Posterior cingulate gyrus (tissue), 11 donors: ENCODE measurements at regions not wholly inside any gene's neighbourhood (a gene's known extent, or its start where the extent isn't known, plus 50 kb on each side); places are given as distances from the start of the nearest gene placed in this dataset.
"Not testable (repeated sequence)": the region's sequence is repeated elsewhere in the genome, so short reads cannot be mapped to it uniquely, and the experiment has no call there.

Experiments
- DNase-seq, 10 donors: peaks; one replicate each; pipeline versions ENCODE4 v3.0.0 to v3.0.0-alpha.2; 2020 to 2021; ENCODE audit warnings: mixed read lengths in 3 of 10
- intact Hi-C: fragments of 100-400 bp; cut with DNase I; formaldehyde crosslinking; loops from one replicate; pipeline ENCODE4 v1.15.1; 2023

- intact Hi-C loops, result no loop called here
- no peak for DNase-seq
These were observed 113.8 kb upstream of the ADO start for GRCh38 chr10:62690703-62691102.

- no peak for DNase-seq
- intact Hi-C loops, result no loop called here
These were observed 113.2 kb upstream of the ADO start for GRCh38 chr10:62691336-62691735.

- DNase-seq, result no peak
- intact Hi-C loops, result no loop called here
These were observed 112.4 kb upstream of the ADO start for GRCh38 chr10:62692085-62692484.

GRCh38 chr10:62693306-62693705, 111.2 kb upstream of the ADO start:
- intact Hi-C loops, result no loop called here
- no peak for DNase-seq

GRCh38 chr10:62694537-62695126, 109.9 kb upstream of the ADO start:
- intact Hi-C loops, result no loop called here

GRCh38 chr10:62696798-62697197, 107.7 kb upstream of the ADO start:
- DNase-seq, result no peak
- intact Hi-C loops, result no loop called here

More at GRCh38 chr10:62694537-62695126, 109.9 kb upstream of the ADO start:
- DNase-seq, result no peak

- DNase-seq, result no peak
- intact Hi-C loops, result no loop called here
These were observed 105.4 kb upstream of the ADO start for GRCh38 chr10:62699148-62699547.

- DNase-seq, intact Hi-C loops: not testable (repeated sequence)
These were observed 100.4 kb upstream of the ADO start for GRCh38 chr10:62704121-62704520.

- no peak for DNase-seq
- intact Hi-C loops, result no loop called here
These were observed 98.7 kb upstream of the ADO start for GRCh38 chr10:62705789-62706188.

GRCh38 chr10:62707810-62708209, 96.7 kb upstream of the ADO start:
- intact Hi-C loops, result no loop called here
- DNase-seq, result no peak

GRCh38 chr10:62708569-62708968, 96.0 kb upstream of the ADO start:
- no peak for DNase-seq
- intact Hi-C loops, result no loop called here

GRCh38 chr10:62709200-62709599, 95.3 kb upstream of the ADO start:
- no peak for DNase-seq
- intact Hi-C loops, result no loop called here

GRCh38 chr10:62710182-62710581, 94.3 kb upstream of the ADO start:
- intact Hi-C loops, result no loop called here
- DNase-seq, result no peak

GRCh38 chr10:62715383-62715782, 89.1 kb upstream of the ADO start:
- no peak for DNase-seq
- intact Hi-C loops, result no loop called here

GRCh38 chr10:62718585-62718984, 85.9 kb upstream of the ADO start:
- no peak for DNase-seq
- intact Hi-C loops, result no loop called here

- DNase-seq, result no peak
- intact Hi-C loops, result no loop called here
These were observed 85.5 kb upstream of the ADO start for GRCh38 chr10:62719061-62719460.

- intact Hi-C loops, result no loop called here
- no peak for DNase-seq
These were observed 82.8 kb upstream of the ADO start for GRCh38 chr10:62721687-62722086.

- DNase-seq, result no peak
- intact Hi-C loops, result no loop called here
These were observed 81.1 kb upstream of the ADO start for GRCh38 chr10:62723375-62723774.

- intact Hi-C loops, result no loop called here
These were observed 80.1 kb upstream of the ADO start for GRCh38 chr10:62724465-62724864.

GRCh38 chr10:62726142-62726541, 78.4 kb upstream of the ADO start:
- DNase-seq, result peak in 7 of 10 donors; percentile 8 to 80 (median 24)
- intact Hi-C loops, result no loop called here

More at GRCh38 chr10:62724465-62724864, 80.1 kb upstream of the ADO start:
- DNase-seq, result no peak

- DNase-seq, result no peak
- intact Hi-C loops, result no loop called here
These were observed 77.9 kb upstream of the ADO start for GRCh38 chr10:62726638-62727037.

GRCh38 chr10:62727934-62728333, 76.6 kb upstream of the ADO start:
- intact Hi-C loops, result no loop called here
- no peak for DNase-seq

GRCh38 chr10:62728479-62728878, 76.0 kb upstream of the ADO start:
- intact Hi-C loops, result no loop called here
- no peak for DNase-seq
